CD8-positive, alpha-beta memory T cell (primary cell): ENCODE measurements at regions not wholly inside any gene's neighbourhood (a gene's known extent, or its start where the extent isn't known, plus 50 kb on each side); places are given as distances from the start of the nearest gene placed in this dataset.

Experiments used
- CTCF ChIA-PET: fragments of 350-600 bp; sonication (Branson Sonifier 250); formaldehyde crosslinking; loops from one replicate; lab custom pipeline; 2021; ENCODE audit warnings: antibody characterized with exemption; lab: Charles Lee
- POLR2A ChIA-PET: fragments of 350-600 bp; sonication (Branson Sonifier 250); formaldehyde crosslinking; loops from one replicate; lab custom pipeline; 2021; ENCODE audit warnings: antibody characterized with exemption; lab: Charles Lee
- DNase-seq, 5 donors: peaks; one replicate each; pipeline versions ENCODE4 v3.0.0 to v3.0.0-alpha.2; 2020 to 2022; ENCODE audit warnings: mixed read lengths in 1 of 5
- H3K27ac ChIP-seq: one replicate; pipeline ENCODE4 v1.7.0; 2013; ENCODE audit warnings: low read depth, mild to moderate bottlenecking, low read length, moderate library complexity
- H3K27me3 ChIP-seq: 2 replicates; pipeline ENCODE4 v1.7.0; 2013; ENCODE audit warnings: low read length, mild to moderate bottlenecking; ENCODE audit not compliant: insufficient read depth, poor library complexity, severe bottlenecking
- H3K36me3 ChIP-seq: 2 replicates; pipeline ENCODE4 v1.7.0; 2013; ENCODE audit warnings: mild to moderate bottlenecking, low read length, moderate library complexity; ENCODE audit not compliant: insufficient read depth
- H3K4me1 ChIP-seq: 2 replicates; pipeline ENCODE4 v1.7.0; 2013; ENCODE audit warnings: mild to moderate bottlenecking, low read length, moderate library complexity; ENCODE audit not compliant: insufficient read depth
- H3K4me3 ChIP-seq: 2 replicates; pipeline ENCODE4 v1.7.0; 2013; ENCODE audit warnings: mild to moderate bottlenecking, low read length
- H3K9me3 ChIP-seq: 2 replicates; pipeline ENCODE4 v1.7.0; 2013; ENCODE audit warnings: mild to moderate bottlenecking, low read length
- H3K27ac Mint-ChIP-seq, 8 donors: one replicate each; pipeline ENCODE4 v1.8.0; 2020 to 2021; ENCODE audit warnings: mixed read lengths in 8 of 8, mild to moderate bottlenecking in 6 of 8, inconsistent platforms in 3 of 8, moderate library complexity in 3 of 8
- H3K27me3 Mint-ChIP-seq, 2 donors: one replicate each; pipeline ENCODE4 v1.8.0; 2020 to 2021; ENCODE audit warnings: mixed read lengths in 2 of 2, mild to moderate bottlenecking in 1 of 2, moderate library complexity in 1 of 2
- H3K36me3 Mint-ChIP-seq, 3 donors: one replicate each; pipeline ENCODE4 v1.8.0; 2020 to 2021; ENCODE audit warnings: mixed read lengths in 3 of 3, inconsistent platforms in 1 of 3, mild to moderate bottlenecking in 1 of 3
- H3K4me1 Mint-ChIP-seq, 3 donors: one replicate each; pipeline ENCODE4 v1.8.0; 2020 to 2021; ENCODE audit warnings: mixed read lengths in 3 of 3, inconsistent platforms in 1 of 3, mild to moderate bottlenecking in 1 of 3
- H3K4me3 Mint-ChIP-seq, 7 donors: one replicate each; pipeline ENCODE4 v1.8.0; 2020 to 2021; ENCODE audit warnings: mixed read lengths in 7 of 7, mild to moderate bottlenecking in 6 of 7, moderate library complexity in 4 of 7, inconsistent platforms in 2 of 7
- H3K9me3 Mint-ChIP-seq, 5 donors: one replicate each; pipeline ENCODE4 v1.8.0; 2020 to 2022; ENCODE audit warnings: mixed read lengths in 5 of 5, mild to moderate bottlenecking in 3 of 5, moderate library complexity in 2 of 5, inconsistent platforms in 1 of 5

DNA sequence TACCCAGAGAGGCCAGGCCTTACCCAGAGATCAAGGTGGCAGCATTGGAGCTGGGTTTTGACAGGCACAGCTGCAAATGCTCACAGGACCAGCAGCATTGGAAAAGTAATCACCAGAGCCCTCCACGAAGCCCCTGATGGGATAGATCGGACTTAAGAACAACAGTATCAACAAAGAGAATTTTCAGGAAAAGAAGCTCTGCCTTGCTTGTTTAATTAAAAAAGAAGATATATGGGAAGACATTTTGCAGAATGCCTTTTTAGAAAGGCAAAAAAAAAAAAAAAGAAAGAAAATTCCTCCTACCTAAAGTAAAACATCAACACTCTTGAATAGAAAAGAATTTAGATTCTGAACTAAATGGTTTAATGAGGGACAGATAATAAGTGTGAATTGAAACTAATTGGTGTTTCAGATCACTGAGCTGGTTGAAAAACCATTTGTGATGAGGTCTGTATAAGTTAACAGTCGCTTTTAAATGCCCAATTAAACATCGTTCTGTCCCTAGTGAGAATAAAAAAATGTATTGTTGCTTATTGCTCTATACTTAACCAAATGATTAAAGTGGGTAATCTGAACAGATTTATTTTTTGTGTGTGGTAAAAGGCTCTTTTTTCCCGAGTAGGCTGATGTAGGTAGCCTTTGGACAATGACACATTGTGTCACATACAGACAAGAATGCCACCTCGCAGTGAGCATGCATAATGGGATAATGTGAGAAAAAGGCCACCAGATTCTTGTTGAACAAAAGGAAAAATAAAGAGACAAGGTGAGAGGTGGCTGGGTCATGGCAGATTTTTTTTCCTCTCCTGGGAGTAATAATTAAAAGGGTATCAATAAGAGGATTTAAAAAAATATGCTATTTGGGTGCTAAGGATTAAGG is 93.0 kb upstream of the ARGLU1 start:
- H3K27ac Mint-ChIP-seq: peak overlapping the region in 1 of 8 donors; percentile 76
- Histone ChIP-seq H3K27me3 (no peaks in the 10 kb centered on the region), H3K36me3 (no peaks in the 10 kb centered on the region), H3K9me3 (no peaks in the 10 kb centered on the region), H3K4me3 (no peak overlapping the region), H3K4me1 (no peaks in the 10 kb centered on the region), H3K27ac (no peak overlapping the region)
- H3K9me3 Mint-ChIP-seq: no peaks in the 10 kb centered on the region
- DNase-seq: no peak
- H3K27me3 Mint-ChIP-seq: peaks cover 7 to 11% of the 10 kb centered on the region in 2 donors
- no peak overlapping the region for H3K4me3 Mint-ChIP-seq
- CTCF ChIA-PET: no interaction called here
- no peaks in the 10 kb centered on the region for H3K4me1 Mint-ChIP-seq
- H3K36me3 Mint-ChIP-seq: no peaks in the 10 kb centered on the region
- POLR2A ChIA-PET: no interaction called here

- Histone ChIP-seq H3K4me3 (no peak overlapping the region), H3K9me3 (no peaks in the 10 kb centered on the region), H3K27ac (no peak overlapping the region), H3K36me3 (no peaks in the 10 kb centered on the region), H3K4me1 (no peaks in the 10 kb centered on the region), H3K27me3 (no peaks in the 10 kb centered on the region)
- Mint-ChIP-seq H3K4me3 (no peak overlapping the region), H3K36me3 (no peaks in the 10 kb centered on the region), H3K27ac (no peak overlapping the region), H3K4me1 (no peaks in the 10 kb centered on the region), H3K9me3 (peaks cover 0 to 2% (median 0%) of the 10 kb centered on the region in 5 donors), H3K27me3 (peaks cover 3 to 11% of the 10 kb centered on the region in 2 donors)
- no peak for DNase-seq
- POLR2A ChIA-PET: no interaction called here
- CTCF ChIA-PET: no interaction called here
Measured at GRCh38 chr13:106657104-106657503, 89.2 kb upstream of the ARGLU1 start.

DNA sequence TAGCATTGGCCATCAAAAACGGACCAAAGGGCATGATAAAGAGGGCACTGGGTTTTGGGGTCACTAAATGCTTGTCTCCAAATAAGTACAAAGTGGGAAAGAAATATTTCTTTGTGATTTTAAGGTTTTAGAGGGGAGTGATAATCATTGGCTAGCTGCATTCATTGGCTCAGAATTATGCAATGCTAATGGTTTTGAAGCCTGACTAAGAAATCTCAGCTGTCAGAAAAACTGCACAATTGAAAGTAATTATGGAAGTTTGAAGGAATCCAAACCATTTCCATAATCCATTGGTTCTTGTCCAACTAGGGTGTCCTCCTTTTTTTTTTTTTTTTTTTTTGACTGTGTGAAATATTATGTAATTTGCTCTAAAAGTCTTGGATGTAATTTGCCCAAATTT is 88.2 kb upstream of the ARGLU1 start:
- DNase-seq: no peak
- Histone ChIP-seq H3K4me1 (no peaks in the 10 kb centered on the region), H3K27me3 (no peaks in the 10 kb centered on the region), H3K4me3 (no peak overlapping the region), H3K27ac (no peak overlapping the region), H3K36me3 (no peaks in the 10 kb centered on the region), H3K9me3 (no peaks in the 10 kb centered on the region)
- ChIA-PET CTCF (no interaction called here), POLR2A (no interaction called here)
- H3K27me3 Mint-ChIP-seq: peaks cover 1 to 6% of the 10 kb centered on the region in 2 donors
- H3K4me1 Mint-ChIP-seq: no peaks in the 10 kb centered on the region
- no peak overlapping the region for H3K4me3 Mint-ChIP-seq
- H3K36me3 Mint-ChIP-seq: no peaks in the 10 kb centered on the region
- no peak overlapping the region for H3K27ac Mint-ChIP-seq
- H3K9me3 Mint-ChIP-seq: peaks cover 0 to 2% (median 0%) of the 10 kb centered on the region in 5 donors

GRCh38 chr13:106651442-106651841 is 83.5 kb upstream of the ARGLU1 start:
- Mint-ChIP-seq H3K4me1 (no peaks in the 10 kb centered on the region), H3K27me3 (peaks cover under 1 to 5% of the 10 kb centered on the region in 2 donors), H3K4me3 (no peak overlapping the region), H3K36me3 (no peaks in the 10 kb centered on the region), H3K9me3 (peaks cover 0 to 2% (median 0%) of the 10 kb centered on the region in 5 donors), H3K27ac (no peak overlapping the region)
- DNase-seq: no peak
- Histone ChIP-seq H3K27me3 (no peaks in the 10 kb centered on the region), H3K36me3 (no peaks in the 10 kb centered on the region), H3K9me3 (no peaks in the 10 kb centered on the region), H3K4me3 (no peak overlapping the region), H3K4me1 (no peaks in the 10 kb centered on the region), H3K27ac (no peak overlapping the region)
- CTCF ChIA-PET: interaction anchor here (1.8 kb wide), 1 partner anchor 11 kb away, joined by 4 read pairs; no protein-coding TSS in a partner anchor
- POLR2A ChIA-PET: no interaction called here

DNA sequence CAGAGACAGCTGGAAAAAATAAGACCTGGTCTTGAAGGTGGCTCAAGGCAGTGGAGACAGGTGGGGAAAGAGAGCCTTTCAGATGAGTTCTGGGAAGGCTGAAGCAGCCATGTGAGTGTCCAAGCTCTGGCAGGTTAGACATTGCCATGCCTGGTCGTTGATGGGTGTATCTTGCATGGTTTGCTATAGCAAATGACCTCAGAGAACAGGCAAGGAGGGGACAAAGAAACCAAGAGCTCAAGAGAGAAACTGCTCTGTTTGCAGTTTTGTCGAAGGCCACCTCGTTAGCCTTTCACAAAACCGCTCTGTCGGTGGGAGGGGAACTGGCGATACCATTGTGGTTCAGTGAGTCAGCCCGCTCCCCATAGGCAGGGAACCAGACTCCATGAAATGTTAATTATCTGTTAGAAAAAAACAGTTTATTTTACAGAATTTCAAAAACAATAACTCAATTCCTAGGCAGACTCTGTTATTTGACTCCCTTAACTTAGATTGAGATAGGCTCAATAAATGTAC is 82.8 kb upstream of the ARGLU1 start:
- no peaks in the 10 kb centered on the region for H3K4me1 ChIP-seq
- Mint-ChIP-seq H3K4me3 (no peak overlapping the region), H3K27me3 (peaks cover 0 to 5% of the 10 kb centered on the region in 2 donors), H3K36me3 (no peaks in the 10 kb centered on the region), H3K4me1 (no peaks in the 10 kb centered on the region), H3K27ac (no peak overlapping the region), H3K9me3 (peaks cover 0 to 2% (median 0%) of the 10 kb centered on the region in 5 donors)
- H3K27me3 ChIP-seq: no peaks in the 10 kb centered on the region
- no peak overlapping the region for H3K27ac ChIP-seq
- ChIA-PET CTCF (interaction anchor here (1.8 kb wide), 1 partner anchor 11 kb away, joined by 4 read pairs; no protein-coding TSS in a partner anchor), POLR2A (no interaction called here)
- no peaks in the 10 kb centered on the region for H3K36me3 ChIP-seq
- no peaks in the 10 kb centered on the region for H3K9me3 ChIP-seq
- no peak for DNase-seq
- no peak overlapping the region for H3K4me3 ChIP-seq

DNA sequence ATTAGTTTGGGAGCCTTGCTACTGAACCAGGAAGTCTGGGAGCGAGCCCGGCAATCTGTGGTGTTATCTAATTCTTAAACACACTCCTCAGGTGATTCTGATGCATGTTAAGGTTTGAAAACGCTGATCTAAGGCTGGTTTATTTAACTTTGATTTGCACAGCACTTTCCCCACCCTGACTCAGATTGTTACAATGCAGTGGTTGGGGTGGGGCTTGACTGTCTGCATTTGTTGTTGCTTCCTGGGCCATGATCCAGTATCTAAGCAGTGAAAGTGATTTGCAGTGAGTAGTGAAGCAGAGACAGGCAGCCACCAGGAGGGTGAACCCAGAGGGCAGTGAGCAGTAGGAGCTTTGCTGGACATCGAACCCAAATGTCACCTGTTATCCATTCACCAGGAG is 81.6 kb upstream of the ARGLU1 start:
- H3K4me3 Mint-ChIP-seq: no peak overlapping the region
- ChIA-PET CTCF (no interaction called here), POLR2A (no interaction called here)
- peaks cover 0 to 5% of the 10 kb centered on the region in 2 donors for H3K27me3 Mint-ChIP-seq
- no peak overlapping the region for H3K27ac Mint-ChIP-seq
- no peaks in the 10 kb centered on the region for H3K4me1 Mint-ChIP-seq
- peaks cover 0 to 2% (median 0%) of the 10 kb centered on the region in 5 donors for H3K9me3 Mint-ChIP-seq
- H3K27ac ChIP-seq: no peak overlapping the region
- no peaks in the 10 kb centered on the region for H3K36me3 Mint-ChIP-seq
- H3K4me3 ChIP-seq: no peak overlapping the region
- no peaks in the 10 kb centered on the region for H3K4me1 ChIP-seq
- H3K9me3 ChIP-seq: no peaks in the 10 kb centered on the region
- no peaks in the 10 kb centered on the region for H3K36me3 ChIP-seq
- no peaks in the 10 kb centered on the region for H3K27me3 ChIP-seq
- no peak for DNase-seq

- Mint-ChIP-seq H3K9me3 (no peaks in the 10 kb centered on the region), H3K36me3 (no peaks in the 10 kb centered on the region), H3K4me1 (no peaks in the 10 kb centered on the region), H3K27me3 (peaks cover 14 to 16% of the 10 kb centered on the region in 2 donors), H3K4me3 (no peak overlapping the region), H3K27ac (no peak overlapping the region)
- H3K27me3 ChIP-seq: no peaks in the 10 kb centered on the region
- no peaks in the 10 kb centered on the region for H3K4me1 ChIP-seq
- no peak overlapping the region for H3K4me3 ChIP-seq
- DNase-seq: no peak
- H3K9me3 ChIP-seq: no peaks in the 10 kb centered on the region
- H3K36me3 ChIP-seq: no peaks in the 10 kb centered on the region
- H3K27ac ChIP-seq: no peak overlapping the region
- CTCF ChIA-PET: interaction anchor here (1.0 to 1.3 kb wide), 2 partner anchors 11 to 21 kb away, joined by 3 to 4 read pairs; no protein-coding TSS in a partner anchor
- POLR2A ChIA-PET: no interaction called here
Measured at GRCh38 chr13:106640515-106640914, 72.6 kb upstream of the ARGLU1 start.

GRCh38 chr13:106637519-106637918 is 69.6 kb upstream of the ARGLU1 start:
- Histone ChIP-seq H3K27ac (no peak overlapping the region), H3K36me3 (no peaks in the 10 kb centered on the region), H3K27me3 (no peaks in the 10 kb centered on the region), H3K4me1 (no peaks in the 10 kb centered on the region), H3K9me3 (no peaks in the 10 kb centered on the region), H3K4me3 (no peak overlapping the region)
- CTCF ChIA-PET: interaction anchor here (0.7 kb wide), 1 partner anchor 776 kb away, joined by 3 read pairs; no protein-coding TSS in a partner anchor
- Mint-ChIP-seq H3K4me1 (no peaks in the 10 kb centered on the region), H3K36me3 (no peaks in the 10 kb centered on the region), H3K27ac (no peak overlapping the region), H3K9me3 (no peaks in the 10 kb centered on the region), H3K4me3 (no peak overlapping the region), H3K27me3 (peaks cover 16% of the 10 kb centered on the region in 2 donors)
- POLR2A ChIA-PET: no interaction called here
- no peak for DNase-seq
